KMS-11 (cell line): ENCODE measurements at regions not wholly inside any gene's neighbourhood (a gene's known extent, or its start where the extent isn't known, plus 50 kb on each side); places are given as distances from the start of the nearest gene placed in this dataset.

Experiments used
- H2AFZ ChIP-seq: fragments of 200-600 bp; sonication (generic); 2 replicates; pipeline ENCODE4 v1.6.1; 2016; ENCODE audit warnings: antibody characterized with exemption, mixed run types, low read depth
- H3K27ac ChIP-seq: fragments of 200-600 bp; sonication (generic); 2 replicates; pipeline ENCODE4 v1.6.1; 2016; ENCODE audit warnings: mild to moderate bottlenecking, mixed run types
- H3K27me3 ChIP-seq: fragments of 200-600 bp; sonication (generic); 2 replicates; pipeline ENCODE4 v1.6.1; 2017; ENCODE audit warnings: mild to moderate bottlenecking, low read depth, mixed run types, moderate library complexity; ENCODE audit not compliant: insufficient read depth
- H3K36me3 ChIP-seq: fragments of 200-600 bp; sonication (generic); 2 replicates; pipeline ENCODE4 v1.6.1; 2017; ENCODE audit warnings: mild to moderate bottlenecking, mixed run types; ENCODE audit not compliant: insufficient read depth
- H3K4me1 ChIP-seq: fragments of 200-600 bp; sonication (generic); 2 replicates; pipeline ENCODE4 v1.6.1; 2016; ENCODE audit warnings: mild to moderate bottlenecking, low read depth, mixed run types; ENCODE audit not compliant: poor library complexity, severe bottlenecking
- H3K4me2 ChIP-seq: fragments of 200-600 bp; sonication (generic); 2 replicates; pipeline ENCODE4 v1.7.0; 2016; ENCODE audit warnings: mild to moderate bottlenecking, mixed run types
- H3K4me3 ChIP-seq: fragments of 200-600 bp; sonication (generic); IDR thresholded peaks from 2 replicates; pipeline ENCODE4 v1.6.1; 2017; ENCODE audit warnings: low read depth, low read length, mixed read lengths; ENCODE audit not compliant: insufficient read depth
- H3K79me2 ChIP-seq: fragments of 200-600 bp; sonication (generic); 2 replicates; pipeline ENCODE4 v1.6.1; 2016; ENCODE audit warnings: low read depth, mixed run types; ENCODE audit not compliant: insufficient read depth
- H3K9ac ChIP-seq: fragments of 200-600 bp; sonication (generic); 2 replicates; pipeline ENCODE4 v1.6.1; 2016; ENCODE audit warnings: mild to moderate bottlenecking, mixed run types
- H4K20me1 ChIP-seq: fragments of 200-600 bp; sonication (generic); 2 replicates; pipeline ENCODE4 v1.6.1; 2016; ENCODE audit warnings: mild to moderate bottlenecking, mixed run types; ENCODE audit not compliant: insufficient read depth
- TF ChIP-seq, protein P1 (sequence below): fragments of 200-600 bp; sonication (generic); conservative IDR thresholded peaks from 2 replicates; pipeline ENCODE4 v1.6.1; 2017; ENCODE audit warnings: low read depth, mild to moderate bottlenecking, antibody characterized with exemption, low read length, moderate library complexity, mixed read lengths

DNA sequence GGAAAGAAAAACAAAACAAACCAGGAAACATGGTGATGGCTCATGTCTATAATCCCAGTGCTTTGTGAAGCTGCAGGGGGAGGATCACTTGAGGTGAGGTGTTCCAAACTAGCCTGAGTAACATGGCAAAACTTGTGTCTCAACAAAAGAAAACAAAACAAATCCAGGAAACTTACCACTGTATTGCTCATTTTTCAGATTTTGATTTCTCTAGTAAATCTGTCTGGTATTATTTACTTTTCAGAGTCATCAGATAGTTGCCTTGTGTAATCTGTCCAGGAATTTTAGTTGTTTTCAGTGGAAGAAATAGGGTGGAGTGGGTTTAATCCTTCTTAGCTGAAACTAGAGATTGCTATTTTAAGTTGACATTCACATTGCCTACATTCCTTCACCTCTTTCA lies 91.8 kb upstream of the ALCAM start:
- H3K4me2 ChIP-seq = no peak overlapping the region
- no peak overlapping the region for H3K9ac ChIP-seq
- H3K36me3 ChIP-seq = no peaks in the 10 kb centered on the region
- no peak overlapping the region for H3K4me3 ChIP-seq
- H3K27me3 ChIP-seq = no peaks in the 10 kb centered on the region
- no peaks in the 10 kb centered on the region for H3K4me1 ChIP-seq
- no peak overlapping the region for H2AFZ ChIP-seq
- H3K27ac ChIP-seq = no peak overlapping the region
- no peaks in the 10 kb centered on the region for H3K79me2 ChIP-seq
- TF ChIP-seq, protein P1, sequence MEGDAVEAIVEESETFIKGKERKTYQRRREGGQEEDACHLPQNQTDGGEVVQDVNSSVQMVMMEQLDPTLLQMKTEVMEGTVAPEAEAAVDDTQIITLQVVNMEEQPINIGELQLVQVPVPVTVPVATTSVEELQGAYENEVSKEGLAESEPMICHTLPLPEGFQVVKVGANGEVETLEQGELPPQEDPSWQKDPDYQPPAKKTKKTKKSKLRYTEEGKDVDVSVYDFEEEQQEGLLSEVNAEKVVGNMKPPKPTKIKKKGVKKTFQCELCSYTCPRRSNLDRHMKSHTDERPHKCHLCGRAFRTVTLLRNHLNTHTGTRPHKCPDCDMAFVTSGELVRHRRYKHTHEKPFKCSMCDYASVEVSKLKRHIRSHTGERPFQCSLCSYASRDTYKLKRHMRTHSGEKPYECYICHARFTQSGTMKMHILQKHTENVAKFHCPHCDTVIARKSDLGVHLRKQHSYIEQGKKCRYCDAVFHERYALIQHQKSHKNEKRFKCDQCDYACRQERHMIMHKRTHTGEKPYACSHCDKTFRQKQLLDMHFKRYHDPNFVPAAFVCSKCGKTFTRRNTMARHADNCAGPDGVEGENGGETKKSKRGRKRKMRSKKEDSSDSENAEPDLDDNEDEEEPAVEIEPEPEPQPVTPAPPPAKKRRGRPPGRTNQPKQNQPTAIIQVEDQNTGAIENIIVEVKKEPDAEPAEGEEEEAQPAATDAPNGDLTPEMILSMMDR = no peak
- no peaks in the 10 kb centered on the region for H4K20me1 ChIP-seq

DNA sequence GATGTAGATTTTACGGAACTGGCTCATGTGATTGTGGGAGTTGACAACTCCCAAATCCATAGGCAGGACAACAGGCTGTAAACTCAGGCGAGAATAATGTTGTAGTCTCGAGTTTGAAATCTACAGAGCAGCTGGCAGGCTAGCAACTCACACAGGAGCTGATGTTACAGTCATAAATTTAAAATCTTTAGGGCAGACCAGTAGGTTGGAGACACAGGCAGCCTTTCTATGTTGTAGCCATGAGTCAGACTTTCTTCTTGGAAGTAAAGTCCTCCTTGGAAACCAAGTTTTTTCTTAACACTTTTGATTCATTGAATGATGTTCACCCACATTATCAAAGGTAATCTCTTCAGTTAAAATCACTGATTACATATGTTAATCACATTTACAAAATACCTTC lies 89.1 kb upstream of the ALCAM start:
- Histone ChIP-seq H3K4me3 (no peak overlapping the region), H4K20me1 (no peaks in the 10 kb centered on the region), H3K36me3 (no peaks in the 10 kb centered on the region), H3K79me2 (no peaks in the 10 kb centered on the region), H3K4me1 (no peaks in the 10 kb centered on the region), H3K4me2 (no peak overlapping the region), H3K27me3 (no peaks in the 10 kb centered on the region), H3K27ac (no peak overlapping the region), H2AFZ (no peak overlapping the region), H3K9ac (no peak overlapping the region)
- TF ChIP-seq, protein P1 = no peak

DNA sequence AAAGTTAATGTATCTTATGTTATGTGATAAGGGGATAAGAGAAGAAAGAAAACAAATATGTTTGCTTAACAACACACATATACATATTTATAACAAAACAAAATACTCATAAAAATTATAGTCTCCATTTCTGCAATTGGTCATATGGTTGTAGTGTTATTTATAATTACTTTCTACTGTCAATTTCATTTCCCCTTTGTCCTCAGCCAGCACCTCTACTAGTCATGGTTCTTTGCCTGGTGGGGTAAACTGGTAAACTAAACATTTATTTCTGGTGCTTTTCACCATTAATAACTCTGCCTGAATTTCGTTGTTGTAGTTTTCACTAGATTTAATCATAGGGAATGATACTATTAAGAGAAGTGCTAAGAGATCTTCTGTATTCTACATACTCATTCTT lies 88.0 kb upstream of the ALCAM start:
- H2AFZ ChIP-seq = no peak overlapping the region
- H3K36me3 ChIP-seq = no peaks in the 10 kb centered on the region
- no peak overlapping the region for H3K4me3 ChIP-seq
- no peaks in the 10 kb centered on the region for H3K27me3 ChIP-seq
- H3K4me1 ChIP-seq = no peaks in the 10 kb centered on the region
- H3K79me2 ChIP-seq = no peaks in the 10 kb centered on the region
- no peak overlapping the region for H3K4me2 ChIP-seq
- TF ChIP-seq, protein P1 = no peak
- H3K9ac ChIP-seq = no peak overlapping the region
- H3K27ac ChIP-seq = no peak overlapping the region
- no peaks in the 10 kb centered on the region for H4K20me1 ChIP-seq

DNA sequence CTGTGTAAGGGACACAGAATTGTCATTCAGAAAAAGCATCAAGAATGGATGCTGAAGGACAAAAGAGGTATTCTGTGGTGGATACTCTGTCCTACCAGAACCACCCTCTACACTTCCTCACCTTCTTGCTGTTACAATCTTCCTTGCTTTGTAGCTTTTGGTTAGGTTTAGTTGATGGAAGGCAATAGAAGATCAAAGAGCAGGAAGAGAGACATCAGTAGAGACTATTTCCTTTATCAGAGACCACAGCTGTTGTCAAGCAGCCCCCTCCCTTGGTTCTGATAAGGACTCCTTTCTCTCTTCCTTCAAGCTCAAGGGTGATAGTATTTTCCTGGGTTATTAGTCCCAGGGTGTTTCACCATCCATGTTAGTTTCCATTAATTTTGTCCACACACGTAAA lies 84.7 kb upstream of the ALCAM start:
- Histone ChIP-seq H3K27ac (no peak overlapping the region), H2AFZ (no peak overlapping the region), H3K36me3 (no peaks in the 10 kb centered on the region), H3K4me2 (no peak overlapping the region), H3K4me1 (no peaks in the 10 kb centered on the region), H3K27me3 (no peaks in the 10 kb centered on the region), H3K4me3 (no peak overlapping the region), H4K20me1 (no peaks in the 10 kb centered on the region), H3K79me2 (no peaks in the 10 kb centered on the region), H3K9ac (no peak overlapping the region)
- TF ChIP-seq, protein P1 = no peak

DNA sequence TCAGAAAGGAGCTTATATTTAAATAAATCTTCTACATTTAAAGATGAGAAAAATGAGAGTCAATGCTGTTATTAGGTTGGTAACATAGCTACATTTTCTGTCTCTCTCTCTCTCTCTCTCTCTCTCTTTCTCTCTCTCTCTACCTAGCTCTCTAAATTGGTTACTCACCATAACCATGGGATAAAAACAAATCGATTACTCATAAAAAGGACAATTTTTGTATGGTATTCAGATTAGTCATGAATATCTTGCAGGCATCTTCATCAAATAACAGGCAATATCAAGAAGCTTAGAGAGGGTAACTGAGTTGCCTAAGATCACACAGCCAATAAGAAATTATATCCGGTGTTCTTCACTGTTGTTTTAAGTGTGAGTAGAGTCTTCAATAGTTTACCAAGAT lies 81.8 kb upstream of the ALCAM start:
- H3K4me3 ChIP-seq = no peak overlapping the region
- no peak overlapping the region for H3K9ac ChIP-seq
- H3K27me3 ChIP-seq = no peaks in the 10 kb centered on the region
- H3K27ac ChIP-seq = no peak overlapping the region
- no peak overlapping the region for H2AFZ ChIP-seq
- TF ChIP-seq, protein P1 = no peak
- H4K20me1 ChIP-seq = no peaks in the 10 kb centered on the region
- no peaks in the 10 kb centered on the region for H3K79me2 ChIP-seq
- H3K4me1 ChIP-seq = no peaks in the 10 kb centered on the region
- no peaks in the 10 kb centered on the region for H3K36me3 ChIP-seq
- H3K4me2 ChIP-seq = no peak overlapping the region
